H9 (cell line): ENCODE measurements at regions not wholly inside any gene's neighbourhood (a gene's known extent, or its start where the extent isn't known, plus 50 kb on each side); places are given as distances from the start of the nearest gene placed in this dataset.

Experiments used
- DNase-seq: peaks from one replicate; pipeline ENCODE4 v3.0.0-alpha.2; 2017
- H2AFZ ChIP-seq: one replicate; pipeline ENCODE4 v1.6.1; 2013; ENCODE audit warnings: mild to moderate bottlenecking, low read length, control low read depth, moderate library complexity
- H2AK5ac ChIP-seq: 2 replicates; pipeline ENCODE4 v1.6.1; 2013; ENCODE audit warnings: low read length, control low read depth, mixed read lengths; ENCODE audit not compliant: insufficient read length
- H2BK120ac ChIP-seq: one replicate; pipeline ENCODE4 v1.6.1; 2013; ENCODE audit warnings: low read depth, mild to moderate bottlenecking, low read length, control low read depth, inconsistent platforms; ENCODE audit not compliant: poor library complexity, severe bottlenecking
- H2BK12ac ChIP-seq: 2 replicates; pipeline ENCODE4 v1.6.1; 2013; ENCODE audit warnings: low read length, control low read depth, mixed read lengths, low read depth; ENCODE audit not compliant: insufficient read length
- H2BK15ac ChIP-seq: 2 replicates; pipeline ENCODE4 v1.6.1; 2013; ENCODE audit warnings: low read depth, low read length, control low read depth
- H2BK20ac ChIP-seq: one replicate; pipeline ENCODE4 v1.6.1; 2013; ENCODE audit warnings: low read depth, mild to moderate bottlenecking, low read length, control low read depth, inconsistent platforms; ENCODE audit not compliant: poor library complexity, severe bottlenecking
- H2BK5ac ChIP-seq: 2 replicates; pipeline ENCODE4 v1.6.1; 2013; ENCODE audit warnings: low read length, control low read depth, mixed read lengths; ENCODE audit not compliant: insufficient read length
- H3K14ac ChIP-seq: 2 replicates; pipeline ENCODE4 v1.6.1; 2013; ENCODE audit warnings: low read length, control low read depth; ENCODE audit not compliant: insufficient read depth
- H3K18ac ChIP-seq: 2 replicates; pipeline ENCODE4 v1.6.1; 2013; ENCODE audit warnings: low read depth, mild to moderate bottlenecking, mixed read lengths, low read length, control low read depth; ENCODE audit not compliant: insufficient read length
- H3K23ac ChIP-seq: 2 replicates; pipeline ENCODE4 v1.6.1; 2013; ENCODE audit warnings: low read length, control low read depth, mixed read lengths, low read depth; ENCODE audit not compliant: insufficient read length
- H3K23me2 ChIP-seq: 2 replicates; pipeline ENCODE4 v1.6.1; 2013; ENCODE audit warnings: low read depth, mild to moderate bottlenecking, mixed read lengths, low read length, control low read depth; ENCODE audit not compliant: insufficient read length, poor library complexity, severe bottlenecking
- H3K27ac ChIP-seq: 2 replicates; pipeline ENCODE4 v1.5.1; 2013; ENCODE audit warnings: low read length, control low read depth, mixed read lengths, low read depth; ENCODE audit not compliant: insufficient read length
- H3K27me3 ChIP-seq: 2 replicates; pipeline ENCODE4 v1.6.1; 2013; ENCODE audit warnings: low read length, control low read depth, inconsistent platforms; ENCODE audit not compliant: insufficient read depth
- H3K4ac ChIP-seq: 2 replicates; pipeline ENCODE4 v1.6.1; 2013; ENCODE audit warnings: low read depth, mild to moderate bottlenecking, control low read depth, inconsistent platforms, low read length, moderate library complexity
- H3K4me1 ChIP-seq: 2 replicates; pipeline ENCODE4 v1.6.1; 2013; ENCODE audit warnings: low read length, control low read depth, inconsistent platforms; ENCODE audit not compliant: insufficient read depth
- H3K4me2 ChIP-seq: 2 replicates; pipeline ENCODE4 v1.6.1; 2013; ENCODE audit warnings: low read length, control low read depth, mixed read lengths; ENCODE audit not compliant: insufficient read length, insufficient read depth
- H3K56ac ChIP-seq: 2 replicates; pipeline ENCODE4 v1.6.1; 2013; ENCODE audit warnings: low read depth, mild to moderate bottlenecking, mixed read lengths, low read length, control low read depth; ENCODE audit not compliant: insufficient read length
- H3K79me1 ChIP-seq: 2 replicates; pipeline ENCODE4 v1.6.1; 2013; ENCODE audit warnings: low read depth, mild to moderate bottlenecking, moderate library complexity, low read length, control low read depth, inconsistent platforms; ENCODE audit not compliant: insufficient read depth, poor library complexity, severe bottlenecking
- H3K79me2 ChIP-seq: 2 replicates; pipeline ENCODE4 v1.6.1; 2013; ENCODE audit warnings: low read length, control low read depth, inconsistent platforms; ENCODE audit not compliant: insufficient read depth
- H3K9ac ChIP-seq: 2 replicates; pipeline ENCODE4 v1.6.1; 2013; ENCODE audit warnings: low read length, control low read depth, mixed read lengths; ENCODE audit not compliant: insufficient read length; ENCODE audit errors: extremely low read depth
- H3K9me3 ChIP-seq: one replicate; pipeline ENCODE4 v1.6.1; 2013; ENCODE audit warnings: low read depth, low read length, inconsistent platforms; ENCODE audit not compliant: control insufficient read depth
- H3T11ph ChIP-seq: one replicate; pipeline ENCODE4 v1.6.1; 2013; ENCODE audit warnings: mild to moderate bottlenecking, low read length, control low read depth, inconsistent platforms
- H4K20me1 ChIP-seq: one replicate; pipeline ENCODE4 v1.6.1; 2013; ENCODE audit not compliant: control insufficient read depth, insufficient read length, insufficient read depth
- H4K5ac ChIP-seq: 2 replicates; pipeline ENCODE4 v1.6.1; 2013; ENCODE audit warnings: low read depth, mild to moderate bottlenecking, mixed read lengths, low read length, control low read depth; ENCODE audit not compliant: insufficient read length
- H4K8ac ChIP-seq: replicated peaks from 2 replicates; pipeline ENCODE4 v1.6.1; 2013; ENCODE audit warnings: low read length, control low read depth, mixed read lengths, low read depth; ENCODE audit not compliant: insufficient read length
- H4K91ac ChIP-seq: 2 replicates; pipeline ENCODE4 v1.6.1; 2013; ENCODE audit warnings: low read depth, mild to moderate bottlenecking, moderate library complexity, mixed read lengths, low read length, control low read depth; ENCODE audit not compliant: insufficient read length
- H3K27ac Mint-ChIP-seq, 3 experiments: 2 replicates in 2 of 3; 3 replicates in 1 of 3; pipeline ENCODE4 v1.8.0; 2020 to 2021; ENCODE audit warnings: mixed read lengths in 3 of 3, mild to moderate bottlenecking in 1 of 3, moderate library complexity in 1 of 3
- H3K27me3 Mint-ChIP-seq: 2 replicates; pipeline ENCODE4 v1.8.0; 2021; ENCODE audit warnings: low read depth, mild to moderate bottlenecking, moderate library complexity, mixed read lengths
- H3K36me3 Mint-ChIP-seq, 3 experiments: 2 replicates in 2 of 3; 3 replicates in 1 of 3; pipeline ENCODE4 v1.8.0; 2020 to 2021; ENCODE audit warnings: low read depth in 3 of 3, mixed read lengths in 3 of 3; ENCODE audit not compliant: insufficient read depth in 1 of 3
- H3K4me1 Mint-ChIP-seq, 2 experiments: 2 replicates each; pipeline ENCODE4 v1.8.0; 2020; ENCODE audit warnings: mixed read lengths in 2 of 2
- H3K4me3 Mint-ChIP-seq, 2 experiments: 2 replicates in 1 of 2; 3 replicates in 1 of 2; pipeline ENCODE4 v1.8.0; 2020 to 2021; ENCODE audit warnings: mild to moderate bottlenecking in 2 of 2, mixed read lengths in 2 of 2, moderate library complexity in 1 of 2
- H3K9me3 Mint-ChIP-seq, 2 experiments: 2 replicates in 1 of 2; 3 replicates in 1 of 2; pipeline ENCODE4 v1.8.0; 2020; ENCODE audit warnings: mild to moderate bottlenecking in 2 of 2, mixed read lengths in 2 of 2, moderate library complexity in 1 of 2
- WGBS: extraction: QIAGEN DNeasy Blood & Tissue Kit; methylation state at CpG from one replicate; pipeline ENCODE4 v1.1.7; 2013; ENCODE audit warnings: missing lambda C conversion rate, low lambda C conversion rate, mixed read lengths; ENCODE audit not compliant: insufficient read length; ENCODE audit errors: extremely low coverage; 5-methylcytosine and 5-hydroxymethylcytosine counted together
- TF ChIP-seq, protein P1 (sequence below): fragments of 200-600 bp; sonication (generic); conservative IDR thresholded peaks from 3 replicates; pipeline ENCODE4 v1.8.0; 2021; ENCODE audit warnings: antibody characterized with exemption, mild to moderate bottlenecking

DNA sequence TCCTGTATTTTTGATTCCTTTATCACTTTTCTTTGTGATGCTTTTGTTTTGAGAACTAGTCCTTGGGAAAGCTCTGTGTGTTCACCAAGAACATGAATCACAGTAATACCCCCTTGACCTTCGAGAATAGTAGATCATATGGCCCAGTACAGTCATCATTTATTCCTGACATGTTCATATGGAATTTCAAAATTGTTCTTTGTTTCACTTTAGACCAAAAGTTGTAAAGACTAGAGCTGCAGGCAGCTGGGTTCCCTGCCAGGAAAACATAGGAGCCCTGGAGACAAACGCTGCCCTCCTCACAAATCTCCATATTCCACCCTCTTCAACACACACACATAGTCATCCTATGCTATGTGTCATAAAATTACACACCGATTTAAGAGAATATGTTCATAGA lies 621.2 kb upstream of the EYS start:
- no peak overlapping the region for H3K4ac ChIP-seq
- H3K4me3 Mint-ChIP-seq, result no peak overlapping the region
- H3K36me3 Mint-ChIP-seq, result peaks cover 0 to 6% (median 2%) of the 10 kb centered on the region in 3 experiments; a peak in 3 of 7 replicates
- no CpG with 5 or more reads among the region's 3 CpGs for WGBS
- H3K27me3 ChIP-seq, result no peaks in the 10 kb centered on the region
- no peak overlapping the region for H4K8ac ChIP-seq
- no peak overlapping the region for H3K9ac ChIP-seq
- H2BK15ac ChIP-seq, result no peak overlapping the region
- no peak overlapping the region for H2AK5ac ChIP-seq
- no peak overlapping the region for H2BK12ac ChIP-seq
- no peak overlapping the region for H4K91ac ChIP-seq
- H3K79me1 ChIP-seq, result no peaks in the 10 kb centered on the region
- H2BK5ac ChIP-seq, result no peak overlapping the region
- H3K14ac ChIP-seq, result no peak overlapping the region
- no peak overlapping the region for H4K5ac ChIP-seq
- H3K27ac Mint-ChIP-seq, result no peak overlapping the region
- H3T11ph ChIP-seq, result no peak overlapping the region
- H3K56ac ChIP-seq, result no peak overlapping the region
- no peaks in the 10 kb centered on the region for H3K4me1 ChIP-seq
- no peaks in the 10 kb centered on the region for H3K23me2 ChIP-seq
- no peaks in the 10 kb centered on the region for H3K9me3 ChIP-seq
- no peaks in the 10 kb centered on the region for H3K27me3 Mint-ChIP-seq
- no peak overlapping the region for H3K18ac ChIP-seq
- H2BK20ac ChIP-seq, result no peak overlapping the region
- H3K9me3 Mint-ChIP-seq, result peaks cover 2 to 6% of the 10 kb centered on the region in 2 experiments; a peak in 3 of 5 replicates
- H3K27ac ChIP-seq, result no peak overlapping the region
- H3K79me2 ChIP-seq, result no peaks in the 10 kb centered on the region
- TF ChIP-seq, protein P1, sequence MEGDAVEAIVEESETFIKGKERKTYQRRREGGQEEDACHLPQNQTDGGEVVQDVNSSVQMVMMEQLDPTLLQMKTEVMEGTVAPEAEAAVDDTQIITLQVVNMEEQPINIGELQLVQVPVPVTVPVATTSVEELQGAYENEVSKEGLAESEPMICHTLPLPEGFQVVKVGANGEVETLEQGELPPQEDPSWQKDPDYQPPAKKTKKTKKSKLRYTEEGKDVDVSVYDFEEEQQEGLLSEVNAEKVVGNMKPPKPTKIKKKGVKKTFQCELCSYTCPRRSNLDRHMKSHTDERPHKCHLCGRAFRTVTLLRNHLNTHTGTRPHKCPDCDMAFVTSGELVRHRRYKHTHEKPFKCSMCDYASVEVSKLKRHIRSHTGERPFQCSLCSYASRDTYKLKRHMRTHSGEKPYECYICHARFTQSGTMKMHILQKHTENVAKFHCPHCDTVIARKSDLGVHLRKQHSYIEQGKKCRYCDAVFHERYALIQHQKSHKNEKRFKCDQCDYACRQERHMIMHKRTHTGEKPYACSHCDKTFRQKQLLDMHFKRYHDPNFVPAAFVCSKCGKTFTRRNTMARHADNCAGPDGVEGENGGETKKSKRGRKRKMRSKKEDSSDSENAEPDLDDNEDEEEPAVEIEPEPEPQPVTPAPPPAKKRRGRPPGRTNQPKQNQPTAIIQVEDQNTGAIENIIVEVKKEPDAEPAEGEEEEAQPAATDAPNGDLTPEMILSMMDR, result no peak
- H2BK120ac ChIP-seq, result no peak overlapping the region
- no peak overlapping the region for H2AFZ ChIP-seq
- no peak overlapping the region for H3K23ac ChIP-seq
- no peak overlapping the region for H3K4me2 ChIP-seq
- no peaks in the 10 kb centered on the region for H4K20me1 ChIP-seq
- DNase-seq, result no peak
- no peaks in the 10 kb centered on the region for H3K4me1 Mint-ChIP-seq
